SK-N-SH treated with all-trans-retinoic acid at 6 μM for 48 hours (cell line): ENCODE measurements at regions not wholly inside any gene's neighbourhood (a gene's known extent, or its start where the extent isn't known, plus 50 kb on each side); places are given as distances from the start of the nearest gene placed in this dataset.

ENCODE experiments used
- ATAC-seq: fragments of 200-7000 bp; cut with Tn5 transposase; 3 replicates; pipeline ENCODE4 v1.9.1; 2020; ENCODE audit warnings: mild to moderate bottlenecking, moderate library complexity
- ARNTL ChIP-seq: fragments of 450-650 bp; formaldehyde crosslinking; IDR thresholded peaks from 2 replicates; pipeline ENCODE4 v1.5.0; 2020; ENCODE audit warnings: low read depth, mild to moderate bottlenecking, moderate library complexity, borderline replicate concordance
- BACH2 ChIP-seq: fragments of 250-450 bp; sonication (Bioruptor Pico); IDR thresholded peaks from 2 replicates; pipeline ENCODE4 v1.9.0; 2021; ENCODE audit warnings: mild to moderate bottlenecking, borderline replicate concordance
- CSDC2 ChIP-seq: fragments of 250-450 bp; sonication (Bioruptor Pico); IDR thresholded peaks from 2 replicates; pipeline ENCODE4 v1.5.0; 2020; ENCODE audit warnings: mild to moderate bottlenecking, moderate library complexity
- ESRRG ChIP-seq: fragments of 250-450 bp; sonication (Bioruptor Pico); IDR thresholded peaks from 2 replicates; pipeline ENCODE4 v1.6.1; 2021; ENCODE audit warnings: mild to moderate bottlenecking
- ISL1 ChIP-seq: fragments of 250-450 bp; sonication (Bioruptor Pico); IDR thresholded peaks from 2 replicates; pipeline ENCODE4 v2.1.2; 2022; ENCODE audit warnings: mild to moderate bottlenecking, moderate library complexity
- OSR1 ChIP-seq: fragments of 250-450 bp; sonication (Bioruptor Pico); IDR thresholded peaks from 2 replicates; pipeline ENCODE4 v1.8.0; 2022; ENCODE audit warnings: moderate library complexity, mild to moderate bottlenecking, inconsistent platforms
- PPARA ChIP-seq: fragments of 250-450 bp; sonication (Bioruptor Pico); IDR thresholded peaks from 2 replicates; pipeline ENCODE4 v1.5.0; 2020; ENCODE audit warnings: mild to moderate bottlenecking, borderline replicate concordance
- TOX ChIP-seq: fragments of 250-450 bp; sonication (Bioruptor Pico); IDR thresholded peaks from 2 replicates; pipeline ENCODE4 v1.8.0; 2021; ENCODE audit warnings: mild to moderate bottlenecking, moderate library complexity, borderline replicate concordance
- TSHZ2 ChIP-seq: fragments of 250-450 bp; sonication (Bioruptor Pico); IDR thresholded peaks from 2 replicates; pipeline ENCODE4 v1.5.0; 2020; ENCODE audit warnings: mild to moderate bottlenecking, moderate library complexity
- ZC3H10 ChIP-seq: fragments of 250-450 bp; sonication (Bioruptor Pico); IDR thresholded peaks from 2 replicates; pipeline ENCODE4 v1.5.1; 2021; ENCODE audit warnings: mild to moderate bottlenecking, moderate library complexity
- ZFP3 ChIP-seq: fragments of 250-450 bp; sonication (Bioruptor Pico); IDR thresholded peaks from 2 replicates; pipeline ENCODE4 v1.5.0; 2020; ENCODE audit warnings: mild to moderate bottlenecking, moderate library complexity
- ZFP30 ChIP-seq: fragments of 450-650 bp; formaldehyde crosslinking; IDR thresholded peaks from 2 replicates; pipeline ENCODE4 v1.5.0; 2022; ENCODE audit warnings: mild to moderate bottlenecking, moderate library complexity
- ZNF565 ChIP-seq: fragments of 450-650 bp; formaldehyde crosslinking; conservative IDR thresholded peaks from 2 replicates; pipeline ENCODE4 v1.5.0; 2020; ENCODE audit warnings: low read depth, mild to moderate bottlenecking, moderate library complexity
- ZNF70 ChIP-seq: fragments of 450-650 bp; formaldehyde crosslinking; IDR thresholded peaks from 2 replicates; pipeline ENCODE4 v1.5.0; 2020; ENCODE audit warnings: mild to moderate bottlenecking, moderate library complexity
- ZNF8 ChIP-seq: fragments of 450-650 bp; formaldehyde crosslinking; IDR thresholded peaks from 2 replicates; pipeline ENCODE4 v1.5.0; 2020; ENCODE audit warnings: mild to moderate bottlenecking, moderate library complexity
- TF ChIP-seq, protein P1 (sequence below): fragments of 250-450 bp; sonication (Bioruptor Pico); IDR thresholded peaks from 2 replicates; pipeline ENCODE4 v1.5.1; 2021; ENCODE audit warnings: mild to moderate bottlenecking, moderate library complexity
- TF ChIP-seq, protein P2 (sequence below): fragments of 250-450 bp; sonication (Bioruptor Pico); IDR thresholded peaks from 2 replicates; pipeline ENCODE4 v1.5.1; 2020; ENCODE audit warnings: low read depth, mild to moderate bottlenecking, moderate library complexity
- TF ChIP-seq, protein P3 (sequence below): fragments of 250-450 bp; sonication (Bioruptor Pico); IDR thresholded peaks from 2 replicates; pipeline ENCODE4 v1.8.0; 2020; ENCODE audit warnings: mild to moderate bottlenecking, moderate library complexity, borderline replicate concordance
- TF ChIP-seq, protein P4 (sequence below): fragments of 250-450 bp; sonication (Bioruptor Pico); IDR thresholded peaks from 2 replicates; pipeline ENCODE4 v1.8.0; 2021; ENCODE audit warnings: low read depth, mild to moderate bottlenecking, moderate library complexity, borderline replicate concordance

DNA sequence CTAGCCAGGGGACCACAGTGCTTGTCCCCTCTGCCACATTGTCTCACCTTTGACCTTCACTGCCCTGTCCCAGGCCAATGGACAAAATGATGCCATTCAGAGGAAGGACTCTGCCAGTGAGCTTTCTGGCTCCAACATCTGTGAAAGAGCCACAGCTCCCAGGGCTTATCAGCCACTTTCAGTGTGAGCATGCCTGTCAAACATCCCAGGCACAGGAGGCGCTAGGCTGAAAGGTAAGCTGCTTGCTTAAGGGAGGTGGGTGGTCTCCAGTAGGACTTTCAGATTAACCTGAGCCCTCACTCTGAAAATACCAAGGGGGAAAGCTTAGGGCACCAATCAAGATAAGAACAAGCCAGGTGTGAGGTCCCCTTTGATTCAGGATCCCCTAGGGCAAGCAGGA lies 59.8 kb upstream of the GDF10 start:
- TF ChIP-seq, protein P1, sequence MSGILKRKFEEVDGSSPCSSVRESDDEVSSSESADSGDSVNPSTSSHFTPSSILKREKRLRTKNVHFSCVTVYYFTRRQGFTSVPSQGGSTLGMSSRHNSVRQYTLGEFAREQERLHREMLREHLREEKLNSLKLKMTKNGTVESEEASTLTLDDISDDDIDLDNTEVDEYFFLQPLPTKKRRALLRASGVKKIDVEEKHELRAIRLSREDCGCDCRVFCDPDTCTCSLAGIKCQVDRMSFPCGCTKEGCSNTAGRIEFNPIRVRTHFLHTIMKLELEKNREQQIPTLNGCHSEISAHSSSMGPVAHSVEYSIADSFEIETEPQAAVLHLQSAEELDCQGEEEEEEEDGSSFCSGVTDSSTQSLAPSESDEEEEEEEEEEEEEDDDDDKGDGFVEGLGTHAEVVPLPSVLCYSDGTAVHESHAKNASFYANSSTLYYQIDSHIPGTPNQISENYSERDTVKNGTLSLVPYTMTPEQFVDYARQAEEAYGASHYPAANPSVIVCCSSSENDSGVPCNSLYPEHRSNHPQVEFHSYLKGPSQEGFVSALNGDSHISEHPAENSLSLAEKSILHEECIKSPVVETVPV: no peak
- no peak for TF ChIP-seq ZC3H10 (CRISPR knock-in tag)
- no peak for TF ChIP-seq BACH2 (CRISPR knock-in tag)
- no peak for TF ChIP-seq ESRRG
- no peak for TF ChIP-seq ARNTL (CRISPR knock-in tag)
- no peak for ATAC-seq

- no peak for ATAC-seq
Measured at GRCh38 chr10:47241256-47241655, 58.7 kb upstream of the GDF10 start.

More at GRCh38 chr10:47241256-47241655, 58.7 kb upstream of the GDF10 start:
- TF ChIP-seq OSR1 (CRISPR knock-in tag): no peak
- no peak for TF ChIP-seq BACH2 (CRISPR knock-in tag)
- TF ChIP-seq ZNF565 (CRISPR knock-in tag): no peak
- no peak for TF ChIP-seq ZFP30 (CRISPR knock-in tag)
- no peak for TF ChIP-seq CSDC2 (CRISPR knock-in tag)
- TF ChIP-seq, protein P2, sequence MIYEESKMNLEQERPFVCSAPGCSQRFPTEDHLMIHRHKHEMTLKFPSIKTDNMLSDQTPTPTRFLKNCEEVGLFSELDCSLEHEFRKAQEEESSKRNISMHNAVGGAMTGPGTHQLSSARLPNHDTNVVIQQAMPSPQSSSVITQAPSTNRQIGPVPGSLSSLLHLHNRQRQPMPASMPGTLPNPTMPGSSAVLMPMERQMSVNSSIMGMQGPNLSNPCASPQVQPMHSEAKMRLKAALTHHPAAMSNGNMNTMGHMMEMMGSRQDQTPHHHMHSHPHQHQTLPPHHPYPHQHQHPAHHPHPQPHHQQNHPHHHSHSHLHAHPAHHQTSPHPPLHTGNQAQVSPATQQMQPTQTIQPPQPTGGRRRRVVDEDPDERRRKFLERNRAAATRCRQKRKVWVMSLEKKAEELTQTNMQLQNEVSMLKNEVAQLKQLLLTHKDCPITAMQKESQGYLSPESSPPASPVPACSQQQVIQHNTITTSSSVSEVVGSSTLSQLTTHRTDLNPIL (CRISPR knock-in tag): no peak
- no peak for TF ChIP-seq ARNTL (CRISPR knock-in tag)
- TF ChIP-seq TSHZ2 (CRISPR knock-in tag): no peak
- TF ChIP-seq, protein P1: no peak
- TF ChIP-seq, protein P3, sequence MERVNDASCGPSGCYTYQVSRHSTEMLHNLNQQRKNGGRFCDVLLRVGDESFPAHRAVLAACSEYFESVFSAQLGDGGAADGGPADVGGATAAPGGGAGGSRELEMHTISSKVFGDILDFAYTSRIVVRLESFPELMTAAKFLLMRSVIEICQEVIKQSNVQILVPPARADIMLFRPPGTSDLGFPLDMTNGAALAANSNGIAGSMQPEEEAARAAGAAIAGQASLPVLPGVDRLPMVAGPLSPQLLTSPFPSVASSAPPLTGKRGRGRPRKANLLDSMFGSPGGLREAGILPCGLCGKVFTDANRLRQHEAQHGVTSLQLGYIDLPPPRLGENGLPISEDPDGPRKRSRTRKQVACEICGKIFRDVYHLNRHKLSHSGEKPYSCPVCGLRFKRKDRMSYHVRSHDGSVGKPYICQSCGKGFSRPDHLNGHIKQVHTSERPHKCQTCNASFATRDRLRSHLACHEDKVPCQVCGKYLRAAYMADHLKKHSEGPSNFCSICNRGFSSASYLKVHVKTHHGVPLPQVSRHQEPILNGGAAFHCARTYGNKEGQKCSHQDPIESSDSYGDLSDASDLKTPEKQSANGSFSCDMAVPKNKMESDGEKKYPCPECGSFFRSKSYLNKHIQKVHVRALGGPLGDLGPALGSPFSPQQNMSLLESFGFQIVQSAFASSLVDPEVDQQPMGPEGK (CRISPR knock-in tag): no peak
- TF ChIP-seq ISL1 (CRISPR knock-in tag): no peak
- TF ChIP-seq, protein P4, sequence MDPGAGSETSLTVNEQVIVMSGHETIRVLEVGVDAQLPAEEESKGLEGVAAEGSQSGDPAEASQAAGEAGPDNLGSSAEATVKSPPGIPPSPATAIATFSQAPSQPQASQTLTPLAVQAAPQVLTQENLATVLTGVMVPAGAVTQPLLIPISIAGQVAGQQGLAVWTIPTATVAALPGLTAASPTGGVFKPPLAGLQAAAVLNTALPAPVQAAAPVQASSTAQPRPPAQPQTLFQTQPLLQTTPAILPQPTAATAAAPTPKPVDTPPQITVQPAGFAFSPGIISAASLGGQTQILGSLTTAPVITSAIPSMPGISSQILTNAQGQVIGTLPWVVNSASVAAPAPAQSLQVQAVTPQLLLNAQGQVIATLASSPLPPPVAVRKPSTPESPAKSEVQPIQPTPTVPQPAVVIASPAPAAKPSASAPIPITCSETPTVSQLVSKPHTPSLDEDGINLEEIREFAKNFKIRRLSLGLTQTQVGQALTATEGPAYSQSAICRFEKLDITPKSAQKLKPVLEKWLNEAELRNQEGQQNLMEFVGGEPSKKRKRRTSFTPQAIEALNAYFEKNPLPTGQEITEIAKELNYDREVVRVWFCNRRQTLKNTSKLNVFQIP (CRISPR knock-in tag): no peak
- TF ChIP-seq ZC3H10 (CRISPR knock-in tag): no peak
- no peak for TF ChIP-seq ESRRG
- no peak for TF ChIP-seq ZNF70 (CRISPR knock-in tag)
- no peak for TF ChIP-seq PPARA (CRISPR knock-in tag)
- no peak for TF ChIP-seq ZNF8 (CRISPR knock-in tag)
- TF ChIP-seq TOX (CRISPR knock-in tag): no peak
- TF ChIP-seq ZFP3 (CRISPR knock-in tag): no peak
- TF ChIP-seq, all 23 proteins: peak for 0
